Mammary epithelial cell (primary cell): ENCODE measurements at regions not wholly inside any gene's neighbourhood (a gene's known extent, or its start where the extent isn't known, plus 50 kb on each side); places are given as distances from the start of the nearest gene placed in this dataset.

Source experiments
- CTCF ChIP-seq, 2 donors: IDR thresholded peaks in 1 of 2; conservative IDR thresholded peaks in 1 of 2; 2 replicates each; pipeline ENCODE4 v1.5.1; 2011 to 2012; ENCODE audit warnings: inconsistent platforms in 2 of 2, low read length in 2 of 2, mild to moderate bottlenecking in 2 of 2, control low read depth in 1 of 2, low read depth in 1 of 2; ENCODE audit not compliant: insufficient read depth in 1 of 2; ENCODE audit errors: extremely low read depth in 1 of 2
- EZH2 ChIP-seq: IDR thresholded peaks from 2 replicates; pipeline ENCODE4 v1.6.1; 2012; ENCODE audit warnings: low read length, inconsistent platforms, borderline replicate concordance

- TF ChIP-seq CTCF (conservative IDR thresholded peaks at IDR 0.05 in 1 of 2, IDR thresholded peaks at IDR 0.05 in 1 of 2; ENCODE audit: extremely low read depth in 1 of 2, insufficient read depth in 1 of 2, low read depth in 1 of 2, low read length in 2 of 2) (no peak), EZH2 (no peak)
Measured at GRCh38 chr3:150274372-150274771, 133.7 kb upstream of the TSC22D2 start.
